SU-DHL-6 (cell line): ENCODE measurements at regions not wholly inside any gene's neighbourhood (a gene's known extent, or its start where the extent isn't known, plus 50 kb on each side); places are given as distances from the start of the nearest gene placed in this dataset.

Experiments used
- CTCF ChIP-seq: fragments of 200-600 bp; sonication (generic); IDR thresholded peaks from one replicate; pipeline ENCODE4 v1.5.1; 2017; ENCODE audit warnings: antibody characterized with exemption, mild to moderate bottlenecking, low read length, moderate library complexity; ENCODE audit not compliant: insufficient read depth, poor library complexity, severe bottlenecking
- EZH2phosphoT487 ChIP-seq: fragments of 200-600 bp; sonication (generic), shearing (Covaris generic); conservative IDR thresholded peaks from 2 replicates; pipeline ENCODE4 v1.6.1; 2018; ENCODE audit warnings: mild to moderate bottlenecking, antibody characterized with exemption, low read length, moderate library complexity, mixed read lengths

- TF ChIP-seq CTCF (no peak), EZH2phosphoT487 (no peak)
These were observed 263.8 kb upstream of the ATP10A start for GRCh38 chr15:26126819-26127387.
